Type B pancreatic cell (in vitro differentiated cells): ENCODE measurements at regions not wholly inside any gene's neighbourhood (a gene's known extent, or its start where the extent isn't known, plus 50 kb on each side); places are given as distances from the start of the nearest gene placed in this dataset.

ENCODE experiments used
- DNase-seq: peaks from one replicate; pipeline ENCODE4 v3.0.0; 2021; ENCODE audit warnings: mixed read lengths; ENCODE audit not compliant: unreplicated experiment; ENCODE audit errors: extremely low spot score
- H3K27ac Mint-ChIP-seq: 2 replicates; pipeline ENCODE4 v1.8.0; 2021; ENCODE audit warnings: mild to moderate bottlenecking, mixed read lengths
- H3K27me3 Mint-ChIP-seq: 2 replicates; pipeline ENCODE4 v1.8.0; 2021; ENCODE audit warnings: mixed read lengths
- H3K36me3 Mint-ChIP-seq: 2 replicates; pipeline ENCODE4 v1.8.0; 2021; ENCODE audit warnings: mixed read lengths
- H3K4me1 Mint-ChIP-seq: one replicate; pipeline ENCODE4 v1.8.0; 2021; ENCODE audit warnings: mixed read lengths; ENCODE audit not compliant: unreplicated experiment
- H3K4me3 Mint-ChIP-seq: 2 replicates; pipeline ENCODE4 v1.8.0; 2021; ENCODE audit warnings: mild to moderate bottlenecking, mixed read lengths
- H3K9me3 Mint-ChIP-seq: 2 replicates; pipeline ENCODE4 v1.8.0; 2021; ENCODE audit warnings: mixed read lengths
- CTCF ChIP-seq: fragments of 200-600 bp; sonication (generic); conservative IDR thresholded peaks from 2 replicates; pipeline ENCODE4 v1.5.0; 2021; ENCODE audit warnings: antibody characterized with exemption, mild to moderate bottlenecking

- Mint-ChIP-seq H3K27me3 (peaks cover 4% of the 10 kb centered on the region), H3K4me3 (no peak overlapping the region), H3K27ac (no peak overlapping the region), H3K4me1 (no peaks in the 10 kb centered on the region), H3K36me3 (no peaks in the 10 kb centered on the region), H3K9me3 (peaks cover 6% of the 10 kb centered on the region)
- DNase-seq = no peak
- TF ChIP-seq CTCF = no peak
Measured at GRCh38 chr14:49456589-49456988, 129.6 kb downstream of the RPS29 start.

- H3K27me3 Mint-ChIP-seq = no peaks in the 10 kb centered on the region
- no peak overlapping the region for H3K27ac Mint-ChIP-seq
- peaks cover 11% of the 10 kb centered on the region for H3K9me3 Mint-ChIP-seq
- no peaks in the 10 kb centered on the region for H3K4me1 Mint-ChIP-seq
- no peak for TF ChIP-seq CTCF
- DNase-seq = no peak
- no peaks in the 10 kb centered on the region for H3K36me3 Mint-ChIP-seq
- H3K4me3 Mint-ChIP-seq = no peak overlapping the region
Measured at GRCh38 chr14:49451938-49452337, 134.2 kb downstream of the RPS29 start.

- Mint-ChIP-seq H3K27ac (no peak overlapping the region), H3K36me3 (no peaks in the 10 kb centered on the region), H3K4me1 (no peaks in the 10 kb centered on the region), H3K27me3 (no peaks in the 10 kb centered on the region), H3K4me3 (no peak overlapping the region), H3K9me3 (peaks cover 11% of the 10 kb centered on the region)
- TF ChIP-seq CTCF = no peak
- no peak for DNase-seq
Measured at GRCh38 chr14:49449749-49450148, 136.4 kb downstream of the RPS29 start.

- Mint-ChIP-seq H3K4me3 (no peak overlapping the region), H3K27me3 (no peaks in the 10 kb centered on the region), H3K36me3 (no peaks in the 10 kb centered on the region), H3K9me3 (peaks cover 8% of the 10 kb centered on the region), H3K4me1 (no peaks in the 10 kb centered on the region), H3K27ac (no peak overlapping the region)
- no peak for TF ChIP-seq CTCF
- DNase-seq = no peak
Measured at GRCh38 chr14:49447540-49448107, 138.6 kb downstream of the RPS29 start.

GRCh38 chr14:49446801-49447200, 139.4 kb downstream of the RPS29 start:
- Mint-ChIP-seq H3K27ac (no peak overlapping the region), H3K4me1 (no peaks in the 10 kb centered on the region), H3K4me3 (no peak overlapping the region), H3K27me3 (peaks cover under 1% of the 10 kb centered on the region), H3K9me3 (peaks cover 5% of the 10 kb centered on the region), H3K36me3 (no peaks in the 10 kb centered on the region)
- no peak for TF ChIP-seq CTCF
- no peak for DNase-seq

- peaks cover 5% of the 10 kb centered on the region for H3K9me3 Mint-ChIP-seq
- H3K4me1 Mint-ChIP-seq = no peaks in the 10 kb centered on the region
- H3K36me3 Mint-ChIP-seq = no peaks in the 10 kb centered on the region
- peaks cover 10% of the 10 kb centered on the region for H3K27me3 Mint-ChIP-seq
- H3K27ac Mint-ChIP-seq = no peak overlapping the region
- DNase-seq = no peak
- H3K4me3 Mint-ChIP-seq = no peak overlapping the region
- TF ChIP-seq CTCF = no peak
Measured at GRCh38 chr14:49438256-49438770, 147.9 kb downstream of the RPS29 start.
